ENCODE measurements at regions not wholly inside any gene's neighbourhood (a gene's known extent, or its start where the extent isn't known, plus 50 kb on each side); places are given as distances from the start of the nearest gene placed in this dataset.

DNA sequence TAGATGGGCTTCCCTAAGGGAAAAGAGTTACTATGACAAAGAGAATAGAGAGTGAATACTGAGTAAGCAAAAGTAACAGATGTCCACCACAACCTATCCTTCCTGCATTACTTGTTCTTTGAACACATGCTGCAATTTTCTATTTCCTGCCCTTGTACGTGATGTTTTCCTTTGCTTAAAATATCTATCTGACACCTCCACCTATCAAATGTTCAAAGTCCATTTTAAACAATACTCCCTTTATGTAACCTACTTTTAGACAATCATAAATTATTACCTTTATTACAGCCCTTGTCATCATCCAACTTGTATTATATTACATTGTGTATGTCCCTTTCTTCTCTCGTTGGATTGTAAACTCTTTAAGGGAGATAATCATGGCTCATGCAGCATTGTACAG, 147.2 kb upstream of the DYRK2 start:
- DNase-seq (ENCODE audit: low read depth), result no peak
- no peak overlapping the region for H3K4me3 ChIP-seq (ENCODE audit: low read depth, low read length)
- TF ChIP-seq, protein P1, sequence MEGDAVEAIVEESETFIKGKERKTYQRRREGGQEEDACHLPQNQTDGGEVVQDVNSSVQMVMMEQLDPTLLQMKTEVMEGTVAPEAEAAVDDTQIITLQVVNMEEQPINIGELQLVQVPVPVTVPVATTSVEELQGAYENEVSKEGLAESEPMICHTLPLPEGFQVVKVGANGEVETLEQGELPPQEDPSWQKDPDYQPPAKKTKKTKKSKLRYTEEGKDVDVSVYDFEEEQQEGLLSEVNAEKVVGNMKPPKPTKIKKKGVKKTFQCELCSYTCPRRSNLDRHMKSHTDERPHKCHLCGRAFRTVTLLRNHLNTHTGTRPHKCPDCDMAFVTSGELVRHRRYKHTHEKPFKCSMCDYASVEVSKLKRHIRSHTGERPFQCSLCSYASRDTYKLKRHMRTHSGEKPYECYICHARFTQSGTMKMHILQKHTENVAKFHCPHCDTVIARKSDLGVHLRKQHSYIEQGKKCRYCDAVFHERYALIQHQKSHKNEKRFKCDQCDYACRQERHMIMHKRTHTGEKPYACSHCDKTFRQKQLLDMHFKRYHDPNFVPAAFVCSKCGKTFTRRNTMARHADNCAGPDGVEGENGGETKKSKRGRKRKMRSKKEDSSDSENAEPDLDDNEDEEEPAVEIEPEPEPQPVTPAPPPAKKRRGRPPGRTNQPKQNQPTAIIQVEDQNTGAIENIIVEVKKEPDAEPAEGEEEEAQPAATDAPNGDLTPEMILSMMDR (conservative IDR thresholded peaks at IDR 0.05; ENCODE audit: low read depth, low read length), result no peak

GRCh38 chr12:67504026-67504425, 144.5 kb upstream of the DYRK2 start:
- H3K4me3 ChIP-seq (ENCODE audit: low read depth, low read length), result no peak overlapping the region
- TF ChIP-seq, protein P1 (conservative IDR thresholded peaks at IDR 0.05; ENCODE audit: low read depth, low read length), result no peak
- DNase-seq (ENCODE audit: low read depth), result no peak

DNA sequence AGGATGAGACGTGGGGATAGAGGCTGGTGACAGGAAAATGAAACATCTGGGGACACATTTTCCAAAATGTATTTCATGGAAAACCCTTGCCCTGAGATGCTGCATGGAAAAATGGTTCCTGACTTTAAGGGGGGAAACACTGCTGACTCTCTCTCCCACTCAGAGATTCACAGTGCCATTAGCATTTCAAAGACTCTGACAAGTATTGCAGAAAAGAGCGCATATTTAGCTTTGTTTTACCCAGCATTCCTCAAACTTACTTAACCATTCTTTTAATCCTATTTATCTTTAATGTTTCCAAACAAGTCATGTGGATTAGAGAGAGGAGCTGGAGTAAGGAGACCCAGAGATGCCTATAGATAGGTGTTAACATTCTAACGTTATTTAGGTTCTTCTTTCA, 141.8 kb upstream of the DYRK2 start:
- TF ChIP-seq, protein P1 (conservative IDR thresholded peaks at IDR 0.05; ENCODE audit: low read depth, low read length), result no peak
- no peak overlapping the region for H3K4me3 ChIP-seq (ENCODE audit: low read depth, low read length)
- no peak for DNase-seq (ENCODE audit: low read depth)

- H3K4me3 ChIP-seq (ENCODE audit: low read depth, low read length), result no peak overlapping the region
- no peak for DNase-seq (ENCODE audit: low read depth)
- TF ChIP-seq, protein P1 (conservative IDR thresholded peaks at IDR 0.05; ENCODE audit: low read depth, low read length), result no peak
Observed at GRCh38 chr12:67508830-67509229, 139.7 kb upstream of the DYRK2 start.

DNA sequence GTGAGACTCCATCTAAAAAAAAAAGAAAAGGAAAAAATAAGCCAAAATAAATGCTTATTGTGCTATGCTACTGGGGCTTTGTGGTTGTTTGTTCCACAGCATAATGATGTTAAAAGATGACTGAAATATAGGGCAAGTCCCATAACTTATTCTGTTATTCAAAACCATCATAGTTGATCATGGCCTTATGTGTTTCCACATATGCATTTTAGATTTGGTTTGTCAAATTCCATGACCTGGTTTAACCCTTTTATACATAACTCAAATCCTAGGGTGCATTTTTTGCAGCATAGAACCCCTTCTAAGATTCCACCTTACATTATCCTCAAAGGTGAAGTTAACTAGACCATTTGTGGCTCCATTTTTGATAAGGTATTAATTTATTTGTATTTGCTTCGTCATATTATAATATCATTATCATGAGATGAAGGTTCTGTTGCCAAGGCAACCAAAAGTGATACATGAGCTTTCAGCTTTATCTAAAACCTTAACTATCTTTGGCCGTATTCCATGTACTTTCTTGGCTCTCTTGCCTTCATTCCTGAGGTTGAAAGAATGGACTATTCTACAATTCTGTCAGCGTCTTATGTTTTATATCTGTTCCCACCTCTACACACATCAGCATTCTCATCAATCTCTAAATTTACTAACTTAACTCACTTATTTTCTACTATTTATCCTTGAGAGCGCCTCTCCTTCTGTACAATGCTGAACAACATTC, 138.7 kb upstream of the DYRK2 start:
- TF ChIP-seq, protein P1 (conservative IDR thresholded peaks at IDR 0.05; ENCODE audit: low read depth, low read length), result no peak
- peak; percentile 78 for DNase-seq (ENCODE audit: low read depth)

DNA sequence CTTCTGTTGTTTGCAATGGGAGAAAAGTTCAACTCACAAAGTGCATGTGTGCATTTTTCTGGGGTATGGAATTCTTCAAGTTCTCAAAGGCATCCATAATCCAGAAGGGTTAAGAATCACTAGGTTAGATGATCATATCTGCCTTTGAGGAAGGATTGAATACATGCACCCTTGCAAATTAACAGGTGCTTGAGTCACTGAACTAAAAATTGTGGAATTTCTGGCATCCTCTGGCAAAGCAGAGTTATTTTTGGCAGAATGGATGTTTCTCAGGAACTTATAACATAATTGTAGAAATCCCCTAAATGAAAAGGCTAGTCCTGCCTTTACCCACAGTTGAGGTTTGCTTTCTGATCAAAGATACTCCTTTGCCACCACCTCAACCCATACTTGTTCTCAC, 136.5 kb upstream of the DYRK2 start:
- peak; percentile 43 for DNase-seq (ENCODE audit: low read depth)
- no peak overlapping the region for H3K4me3 ChIP-seq (ENCODE audit: low read depth, low read length)
- TF ChIP-seq, protein P1 (conservative IDR thresholded peaks at IDR 0.05; ENCODE audit: low read depth, low read length), result no peak

More for the DNA sequence above, 138.7 kb upstream of the DYRK2 start:
- no peak overlapping the region for H3K4me3 ChIP-seq (ENCODE audit: low read depth, low read length)

- DNase-seq (ENCODE audit: low read depth), result no peak
- no peak overlapping the region for H3K4me3 ChIP-seq (ENCODE audit: low read depth, low read length)
- TF ChIP-seq, protein P1 (conservative IDR thresholded peaks at IDR 0.05; ENCODE audit: low read depth, low read length), result no peak
Observed at GRCh38 chr12:67514502-67514901, 134.0 kb upstream of the DYRK2 start.

All from choroid plexus epithelial cell (primary cell).